PC-3 (cell line): ENCODE measurements at regions not wholly inside any gene's neighbourhood (a gene's known extent, or its start where the extent isn't known, plus 50 kb on each side); places are given as distances from the start of the nearest gene placed in this dataset.
"Not testable (repeated sequence)": the region's sequence is repeated elsewhere in the genome, so short reads cannot be mapped to it uniquely, and the experiment has no call there.

Source experiments
- ATAC-seq: fragments of 200-7000 bp; cut with Tn5 transposase; 2 replicates; pipeline ENCODE4 v1.9.1; 2020; ENCODE audit warnings: mild to moderate bottlenecking, moderate library complexity
- BruUV-seq: library from RNA; stranded (reverse); fragments of 400-500 nt; replicated peaks from 2 replicates; lab custom pipeline; 2021; lab: Mats Ljungman, UMichigan
- CTCF ChIA-PET: fragments of 300-600 bp; sonication (Branson Sonifier 250); formaldehyde crosslinking; loops from one replicate; lab custom pipeline; 2022; ENCODE audit warnings: antibody characterized with exemption; lab: Charles Lee
- POLR2A ChIA-PET: fragments of 300-600 bp; sonication (Branson Sonifier 250); formaldehyde crosslinking; loops from one replicate; lab custom pipeline; 2022; ENCODE audit warnings: antibody characterized with exemption; ENCODE audit not compliant: unreplicated experiment; lab: Charles Lee
- DNase-seq: peaks from one replicate; pipeline ENCODE4 v3.0.0-alpha.2; 2015
- H2AFZ ChIP-seq: fragments of 300-600 bp; sonication (generic); 2 replicates; pipeline ENCODE4 v1.6.0; 2016; ENCODE audit warnings: antibody characterized with exemption, low read length
- H3F3A ChIP-seq: fragments of 300-600 bp; sonication (generic); one replicate; pipeline ENCODE4 v1.6.0; 2017; ENCODE audit warnings: antibody characterized with exemption, low read length, control low read depth, mild to moderate bottlenecking; ENCODE audit not compliant: unreplicated experiment
- H3K27ac ChIP-seq: fragments of 300-600 bp; sonication (generic); 2 replicates; pipeline ENCODE4 v1.5.1; 2016; ENCODE audit warnings: mild to moderate bottlenecking, low read length
- H3K27me3 ChIP-seq: fragments of 300-600 bp; sonication (generic); 2 replicates; pipeline ENCODE4 v1.6.1; 2016; ENCODE audit warnings: low read length, mixed read lengths
- H3K36me3 ChIP-seq: fragments of 300-600 bp; sonication (generic); 2 replicates; pipeline ENCODE4 v1.6.1; 2016; ENCODE audit warnings: low read depth, mixed run types, low read length, mixed read lengths
- H3K4me1 ChIP-seq: fragments of 300-600 bp; sonication (generic); 2 replicates; pipeline ENCODE4 v1.5.1; 2016; ENCODE audit warnings: low read length; ENCODE audit not compliant: insufficient read depth
- H3K4me2 ChIP-seq: fragments of 300-600 bp; sonication (generic); 2 replicates; pipeline ENCODE4 v1.6.0; 2016; ENCODE audit warnings: low read length
- H3K4me3 ChIP-seq: fragments of 300-600 bp; sonication (generic); 2 replicates; pipeline ENCODE4 v1.5.1; 2016; ENCODE audit warnings: mild to moderate bottlenecking, low read length, mixed read lengths
- H3K79me2 ChIP-seq: fragments of 300-600 bp; sonication (generic); 2 replicates; pipeline ENCODE4 v1.6.1; 2017; ENCODE audit warnings: low read length, mixed read lengths
- H3K9ac ChIP-seq: fragments of 300-600 bp; sonication (generic); 2 replicates; pipeline ENCODE4 v1.6.0; 2016; ENCODE audit warnings: mild to moderate bottlenecking, low read length
- H3K9me2 ChIP-seq: fragments of 300-600 bp; sonication (generic); replicated peaks from 2 replicates; pipeline ENCODE4 v1.6.1; 2016; ENCODE audit warnings: mixed run types, low read length, mixed read lengths
- H3K9me3 ChIP-seq: fragments of 300-600 bp; sonication (generic); 2 replicates; pipeline ENCODE4 v1.6.1; 2016; ENCODE audit warnings: low read length, mixed read lengths
- H4K20me1 ChIP-seq: fragments of 300-600 bp; sonication (generic); 2 replicates; pipeline ENCODE4 v1.6.1; 2016; ENCODE audit warnings: low read length, mixed read lengths
- CTCF ChIP-seq: fragments of 300-600 bp; sonication (generic); conservative IDR thresholded peaks from 2 replicates; pipeline ENCODE4 v1.5.1; 2017; ENCODE audit warnings: antibody characterized with exemption, low read depth, mild to moderate bottlenecking, low read length
- EZH2 ChIP-seq: fragments of 300-600 bp; sonication (generic); IDR thresholded peaks from one replicate; pipeline ENCODE4 v1.6.1; 2017; ENCODE audit warnings: antibody characterized with exemption, mild to moderate bottlenecking, low read length; ENCODE audit not compliant: unreplicated experiment
- EZH2phosphoT487 ChIP-seq: fragments of 300-600 bp; sonication (generic); IDR thresholded peaks from 2 replicates; pipeline ENCODE4 v1.6.1; 2018; ENCODE audit warnings: mild to moderate bottlenecking, antibody characterized with exemption, low read length, borderline replicate concordance
- intact Hi-C: fragments of 100-400 bp; cut with micrococcal nuclease; formaldehyde crosslinking; loops from 2 replicates; pipeline ENCODE4 v1.9.0; 2023

DNA sequence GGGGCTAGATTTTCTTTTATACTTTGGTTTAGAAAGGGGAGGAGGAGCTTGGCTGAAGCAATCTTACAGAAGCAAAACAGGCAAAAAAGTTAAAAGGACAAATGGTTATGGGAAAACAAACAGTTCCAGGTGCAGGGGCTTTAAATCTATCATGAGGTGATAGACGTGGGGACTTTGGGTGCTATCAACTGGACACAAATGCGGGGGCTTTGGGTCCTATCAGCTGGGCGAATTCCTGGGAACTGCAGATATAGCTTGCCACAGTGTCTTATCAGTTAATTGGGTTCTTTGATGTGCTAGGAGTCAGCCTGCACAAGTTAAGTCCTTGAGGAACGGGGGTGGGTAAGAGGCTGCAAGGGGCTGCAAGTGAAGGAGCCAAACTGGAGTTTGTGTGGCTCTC lies 260.6 kb downstream of the TUBA3C start:
- no peak overlapping the region for H3K4me3 ChIP-seq
- no peak overlapping the region for H3K4me2 ChIP-seq
- DNase-seq (no peak), ATAC-seq (no peak)
- TF ChIP-seq EZH2 (no peak), EZH2phosphoT487 (no peak), CTCF (no peak)
- no peaks in the 10 kb centered on the region for H3K79me2 ChIP-seq
- intact Hi-C loops = no loop called here
- BruUV-seq = no TSS peak
- ChIA-PET POLR2A (no interaction called here), CTCF (no interaction called here)
- no peaks in the 10 kb centered on the region for H3K9me3 ChIP-seq
- H4K20me1 ChIP-seq = no peaks in the 10 kb centered on the region
- H2AFZ ChIP-seq = no peak overlapping the region
- no peaks in the 10 kb centered on the region for H3K27me3 ChIP-seq
- no peak overlapping the region for H3K9ac ChIP-seq
- no peaks in the 10 kb centered on the region for H3K4me1 ChIP-seq
- H3F3A ChIP-seq = no peaks in the 10 kb centered on the region
- H3K36me3 ChIP-seq = no peaks in the 10 kb centered on the region
- no peaks in the 10 kb centered on the region for H3K9me2 ChIP-seq
- H3K27ac ChIP-seq = no peak overlapping the region

DNA sequence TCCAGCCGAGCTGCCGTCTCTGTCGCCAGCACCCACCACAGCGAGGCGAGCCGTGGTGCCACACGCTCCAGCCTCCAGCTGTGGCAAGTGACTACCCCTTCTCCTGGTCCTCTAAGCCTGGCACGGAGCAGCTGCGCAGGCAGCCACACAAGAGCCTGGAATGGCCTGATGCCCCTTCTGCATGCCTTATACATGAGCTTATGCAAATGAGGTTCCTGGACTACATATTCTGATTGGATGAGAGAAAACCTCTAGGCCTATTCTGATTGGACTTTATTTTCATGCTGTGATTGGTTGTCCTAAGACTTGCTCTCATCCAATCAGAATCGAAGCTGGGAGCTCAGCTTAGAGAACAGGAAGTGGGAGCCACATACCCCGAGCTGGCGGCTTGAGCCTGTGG lies 276.5 kb downstream of the TUBA3C start:
- DNase-seq, H3K27ac ChIP-seq, H3K4me3 ChIP-seq, H3F3A ChIP-seq, H3K9ac ChIP-seq, ATAC-seq, BruUV-seq, intact Hi-C loops, H4K20me1 ChIP-seq, H2AFZ ChIP-seq, H3K4me2 ChIP-seq, H3K4me1 ChIP-seq, H3K36me3 ChIP-seq, H3K79me2 ChIP-seq, POLR2A ChIA-PET, H3K9me3 ChIP-seq, H3K9me2 ChIP-seq, H3K27me3 ChIP-seq, CTCF ChIA-PET: not testable (repeated sequence)

DNA sequence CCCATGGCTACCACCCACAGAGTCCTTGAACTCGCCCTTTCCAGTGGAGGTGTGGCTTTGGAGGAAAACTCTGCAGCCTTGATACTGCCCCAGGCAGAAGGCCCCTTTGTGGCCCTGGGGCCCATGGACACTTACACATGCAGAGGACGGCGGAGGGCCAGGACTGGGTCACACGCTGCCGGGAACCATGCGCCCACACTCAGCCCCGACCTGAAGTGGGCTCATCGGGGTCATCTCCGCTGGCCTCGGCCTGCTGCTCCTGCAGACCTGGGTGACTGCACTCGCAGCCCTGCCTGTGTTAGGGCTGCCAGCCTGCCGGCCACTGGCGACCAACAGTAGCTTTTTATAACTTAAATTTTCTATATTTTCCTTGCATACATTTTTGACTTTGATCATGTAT lies 286.2 kb downstream of the TUBA3C start:
- H3K4me3 ChIP-seq, H3K36me3 ChIP-seq, H3K79me2 ChIP-seq, BruUV-seq, H3F3A ChIP-seq, H3K4me1 ChIP-seq, H3K4me2 ChIP-seq, H3K27me3 ChIP-seq, intact Hi-C loops, H3K9me3 ChIP-seq, DNase-seq, H2AFZ ChIP-seq, H3K9ac ChIP-seq, H3K27ac ChIP-seq, CTCF ChIA-PET, POLR2A ChIA-PET, H4K20me1 ChIP-seq, H3K9me2 ChIP-seq, ATAC-seq: not testable (repeated sequence)

- H3K9ac ChIP-seq, H4K20me1 ChIP-seq, H3K36me3 ChIP-seq, H3K9me2 ChIP-seq, intact Hi-C loops, BruUV-seq, H3K9me3 ChIP-seq, H3K4me3 ChIP-seq, H3K4me1 ChIP-seq, CTCF ChIA-PET, H3K27me3 ChIP-seq, H3K27ac ChIP-seq, ATAC-seq, POLR2A ChIA-PET, DNase-seq, H2AFZ ChIP-seq, H3K79me2 ChIP-seq, H3F3A ChIP-seq, H3K4me2 ChIP-seq: not testable (repeated sequence)
Observed at GRCh38 chr13:18891242-18891641, 290.4 kb downstream of the TUBA3C start.

DNA sequence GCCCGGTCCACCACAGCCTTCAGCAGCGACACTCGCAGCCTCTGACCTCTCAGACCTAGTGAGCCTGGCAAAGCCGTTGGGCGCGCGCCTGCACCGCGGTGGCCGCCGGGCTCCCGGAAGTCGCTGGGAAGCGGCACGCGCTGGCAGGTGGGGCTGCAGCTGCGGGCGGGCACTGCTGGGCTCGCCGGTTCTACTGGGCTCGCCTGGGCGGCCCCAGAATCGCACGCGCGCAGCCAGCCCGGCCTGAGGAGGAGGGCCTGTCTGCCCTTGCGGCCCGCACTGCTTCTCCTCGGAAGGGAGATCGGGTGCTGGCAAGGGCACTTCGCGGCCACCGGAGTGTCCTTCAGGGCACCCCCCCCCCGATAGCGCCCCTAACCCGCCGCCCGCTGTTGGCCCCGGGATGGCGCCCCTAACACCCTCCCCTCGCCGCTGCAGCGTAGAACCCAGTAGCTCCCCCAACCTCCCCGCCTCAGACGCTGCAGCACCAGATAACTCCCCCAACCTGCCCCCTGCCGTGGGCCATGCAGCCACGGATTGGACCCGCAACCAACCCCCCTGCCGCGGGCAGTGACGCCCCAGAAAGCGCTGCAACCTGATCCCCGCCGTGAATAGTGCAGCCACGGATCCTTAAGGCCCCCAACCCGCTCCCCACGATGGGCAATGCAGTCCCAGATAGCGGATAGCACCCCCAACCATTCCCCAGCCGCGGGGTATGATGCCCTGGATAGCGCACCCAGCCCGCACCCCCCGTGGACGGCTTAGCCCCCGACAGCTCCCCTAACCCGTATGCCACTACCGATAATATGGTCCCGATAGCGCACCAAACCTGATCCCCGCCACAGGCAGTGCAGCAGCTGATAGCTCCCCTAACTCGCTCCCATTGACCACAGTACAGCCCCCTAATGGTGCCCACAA lies 306.5 kb downstream of the TUBA3C start:
- H2AFZ ChIP-seq, H3K9me2 ChIP-seq, H3K9me3 ChIP-seq, H3K36me3 ChIP-seq, H3F3A ChIP-seq, H3K4me2 ChIP-seq, CTCF ChIA-PET, H3K27me3 ChIP-seq, H3K27ac ChIP-seq, ATAC-seq, POLR2A ChIA-PET, DNase-seq, H3K4me3 ChIP-seq, H3K79me2 ChIP-seq, intact Hi-C loops, H3K9ac ChIP-seq, H4K20me1 ChIP-seq, H3K4me1 ChIP-seq, BruUV-seq: not testable (repeated sequence)

- CTCF ChIA-PET, H2AFZ ChIP-seq, H3K9ac ChIP-seq, H3K79me2 ChIP-seq, intact Hi-C loops, H3K36me3 ChIP-seq, POLR2A ChIA-PET, H3K9me3 ChIP-seq, H3K4me2 ChIP-seq, H3F3A ChIP-seq, H4K20me1 ChIP-seq, H3K27ac ChIP-seq, H3K4me3 ChIP-seq, BruUV-seq, ATAC-seq, H3K4me1 ChIP-seq, H3K9me2 ChIP-seq, H3K27me3 ChIP-seq: not testable (repeated sequence)
- peak; percentile 10 for DNase-seq
Observed at GRCh38 chr13:18870557-18870956, 311.1 kb downstream of the TUBA3C start.
